ENCODE measurements at regions not wholly inside any gene's neighbourhood (a gene's known extent, or its start where the extent isn't known, plus 50 kb on each side); places are given as distances from the start of the nearest gene placed in this dataset.

DNA sequence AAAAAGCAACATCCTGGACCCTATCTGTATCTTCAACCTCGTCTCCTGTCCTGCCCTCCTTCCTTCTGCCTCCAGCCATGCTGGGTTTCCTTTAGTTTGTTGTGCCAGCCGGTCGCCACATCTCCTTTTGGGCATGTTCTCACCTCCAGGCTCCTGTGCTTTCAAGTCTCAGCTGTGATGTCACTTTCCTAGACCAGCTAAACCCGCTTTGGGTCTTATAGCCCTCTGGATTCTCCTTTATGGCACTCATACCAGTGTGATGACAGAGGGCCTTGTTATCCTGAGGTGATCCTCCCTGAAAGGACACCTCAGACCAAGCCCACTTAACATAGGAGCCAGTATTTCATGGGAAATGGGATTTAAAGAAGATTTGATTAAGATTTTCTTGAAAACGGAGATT is 108.6 kb downstream of the EMX2 start:
- Mint-ChIP-seq H3K27ac (no peak overlapping the region), H3K36me3 (ENCODE audit: insufficient read depth) (no peaks in the 10 kb centered on the region), H3K9me3 (peaks cover 0 to 3% of the 10 kb centered on the region in 2 donors), H3K27me3 (peaks cover 0 to 11% of the 10 kb centered on the region in 2 donors), H3K4me3 (no peak overlapping the region), H3K4me1 (ENCODE audit: low read depth in 2 of 2) (no peaks in the 10 kb centered on the region)
- ATAC-seq (replicated peaks) (no peak), DNase-seq (no peak)

DNA sequence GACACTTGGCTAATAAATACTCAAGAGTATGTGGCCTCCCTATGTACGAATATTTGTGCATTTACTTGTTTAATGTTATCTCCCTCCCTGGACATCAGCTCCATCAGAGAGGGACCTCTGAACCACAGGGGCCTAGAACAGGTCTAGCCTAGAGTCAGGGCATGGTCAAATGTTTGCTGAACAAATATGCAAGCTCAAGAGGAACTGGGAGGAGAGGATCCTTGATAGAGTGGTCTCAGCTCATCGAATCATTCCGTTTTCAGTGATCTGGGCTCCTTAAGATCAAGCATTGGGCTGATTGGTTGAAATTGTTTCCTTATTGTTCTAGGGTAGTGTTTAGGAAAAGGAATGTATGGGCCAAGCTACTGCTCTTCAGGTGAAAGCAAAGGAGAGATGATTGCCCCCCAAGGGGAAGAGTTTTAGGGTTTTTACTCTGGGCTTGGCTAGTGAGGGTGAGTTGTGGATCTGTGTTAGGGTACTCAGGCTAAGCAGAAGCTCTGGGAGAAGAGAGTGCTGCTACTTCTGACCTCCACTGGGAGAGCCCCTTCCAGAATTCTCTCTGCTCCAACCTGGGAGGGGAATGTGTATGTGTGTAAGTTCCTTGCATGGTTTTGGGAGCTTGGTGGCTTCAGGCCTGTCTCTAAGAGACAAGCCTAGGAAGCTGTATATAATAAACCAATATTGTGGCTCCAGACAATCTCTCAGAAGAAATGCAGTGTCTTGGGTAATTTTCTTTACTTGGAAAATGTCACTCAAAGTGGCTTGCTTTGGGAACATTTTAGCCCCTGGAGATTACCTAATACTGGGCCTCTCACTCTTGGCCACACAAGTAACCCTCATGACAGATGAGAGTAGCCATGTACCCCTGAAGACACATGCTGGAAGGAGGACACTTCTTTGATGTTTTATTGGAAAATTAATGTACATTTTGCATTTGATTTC is 110.0 kb downstream of the EMX2 start:
- DNase-seq (no peak), ATAC-seq (replicated peaks) (no peak)
- Mint-ChIP-seq H3K4me1 (ENCODE audit: low read depth in 2 of 2) (peaks cover 3 to 5% of the 10 kb centered on the region in 2 donors), H3K4me3 (no peak overlapping the region), H3K9me3 (peaks cover 0 to 3% of the 10 kb centered on the region in 2 donors), H3K27ac (no peak overlapping the region), H3K36me3 (ENCODE audit: insufficient read depth) (no peaks in the 10 kb centered on the region), H3K27me3 (peaks cover 0 to 3% of the 10 kb centered on the region in 2 donors)

DNA sequence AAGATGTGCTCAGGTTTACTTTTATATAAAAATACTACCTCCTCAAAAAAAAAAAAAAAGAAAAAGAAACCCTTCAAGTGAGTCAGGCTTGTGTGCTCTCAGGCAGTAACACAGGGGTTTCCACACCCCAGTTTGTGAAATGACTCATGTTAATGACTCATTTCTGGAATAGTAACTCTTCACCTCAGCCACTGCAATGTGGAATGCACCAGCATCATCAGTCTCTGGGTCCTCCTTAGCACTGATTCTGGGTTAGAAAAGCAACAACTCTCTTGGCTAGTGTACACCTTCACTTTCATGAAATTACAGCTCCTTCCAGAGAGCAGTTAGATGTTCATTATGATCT is 110.6 kb downstream of the EMX2 start:
- H3K36me3 Mint-ChIP-seq (ENCODE audit: insufficient read depth) = no peaks in the 10 kb centered on the region
- peaks cover 3 to 7% of the 10 kb centered on the region in 2 donors for H3K4me1 Mint-ChIP-seq (ENCODE audit: low read depth in 2 of 2)
- no peak overlapping the region for H3K4me3 Mint-ChIP-seq
- DNase-seq (no peak), ATAC-seq (replicated peaks) (peak; percentile 76)
- H3K9me3 Mint-ChIP-seq = peaks cover 0 to 3% of the 10 kb centered on the region in 2 donors
- no peak overlapping the region for H3K27ac Mint-ChIP-seq
- H3K27me3 Mint-ChIP-seq = peaks cover 0 to 9% of the 10 kb centered on the region in 2 donors

DNA sequence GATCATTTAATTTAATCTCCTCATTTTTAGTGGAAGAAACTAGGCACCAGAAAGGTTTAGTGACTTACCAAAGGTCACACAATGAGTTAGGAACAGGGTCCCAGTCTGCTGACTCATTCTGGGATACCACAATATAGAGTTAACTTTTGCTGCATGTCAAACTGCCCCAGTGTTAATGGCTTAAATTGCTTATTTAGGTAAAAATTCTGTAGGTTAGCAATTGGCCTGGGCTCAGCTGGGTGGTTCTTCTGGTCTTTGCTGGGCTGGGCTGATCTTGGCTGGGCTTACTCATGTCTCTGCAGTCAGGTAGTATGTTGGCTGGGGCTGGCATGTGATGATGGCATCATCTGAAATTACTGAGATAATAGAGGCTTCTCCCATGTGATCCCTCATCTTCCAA is 111.6 kb downstream of the EMX2 start:
- H3K4me1 Mint-ChIP-seq (ENCODE audit: low read depth in 2 of 2) = peaks cover 3 to 7% of the 10 kb centered on the region in 2 donors
- no peaks in the 10 kb centered on the region for H3K36me3 Mint-ChIP-seq (ENCODE audit: insufficient read depth)
- no peak overlapping the region for H3K4me3 Mint-ChIP-seq
- H3K27ac Mint-ChIP-seq = no peak overlapping the region
- DNase-seq (no peak), ATAC-seq (replicated peaks) (no peak)
- H3K9me3 Mint-ChIP-seq = peaks cover 0 to 3% of the 10 kb centered on the region in 2 donors
- peaks cover 0 to 9% of the 10 kb centered on the region in 2 donors for H3K27me3 Mint-ChIP-seq

DNA sequence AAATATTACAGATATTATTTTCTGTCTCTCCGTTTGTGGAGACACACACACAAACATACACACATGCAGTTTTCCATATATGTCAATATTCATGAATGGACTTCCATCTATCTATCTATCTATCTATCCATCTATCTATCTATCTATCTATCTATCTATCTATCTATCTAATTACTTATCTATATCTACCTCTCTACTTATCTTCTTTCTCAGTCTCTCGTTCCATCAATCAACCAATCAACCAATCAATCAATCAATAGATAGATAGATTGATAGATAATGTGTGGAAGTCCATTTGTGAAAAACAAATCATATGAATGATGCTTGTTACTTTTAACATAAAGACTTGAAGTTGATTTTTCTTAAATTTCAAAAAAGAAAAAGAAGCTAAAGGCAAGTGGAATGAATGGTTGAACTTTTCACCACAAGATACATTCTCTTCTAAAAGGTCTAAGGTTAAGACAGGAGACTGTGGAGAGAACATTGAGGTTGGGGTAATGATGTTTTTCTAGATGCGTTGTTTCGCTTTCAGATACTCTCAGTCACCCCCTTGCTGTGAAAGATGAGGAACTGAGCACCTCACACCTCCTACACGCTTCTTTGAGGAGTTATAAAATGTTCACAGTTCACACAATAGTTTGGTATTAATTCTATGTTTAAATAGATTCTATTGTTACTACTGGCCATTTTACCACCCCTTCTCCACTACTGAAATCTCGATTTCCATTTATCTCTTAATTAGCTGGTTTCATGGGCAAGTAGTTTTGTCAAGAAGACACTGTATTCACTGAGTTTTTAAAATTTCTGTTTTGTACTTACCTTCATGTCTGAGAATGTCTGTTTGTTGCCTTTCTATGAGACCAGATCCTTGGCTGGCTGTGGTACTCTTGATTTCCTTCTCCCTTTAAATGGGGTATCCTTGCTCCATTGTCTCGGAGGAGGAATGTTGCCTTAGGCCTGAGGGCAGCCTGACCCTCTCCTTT is 114.1 kb downstream of the EMX2 start:
- H3K27me3 Mint-ChIP-seq = peaks cover 0 to 9% of the 10 kb centered on the region in 2 donors
- H3K4me1 Mint-ChIP-seq (ENCODE audit: low read depth in 2 of 2) = peaks cover 3 to 7% of the 10 kb centered on the region in 2 donors
- no peak overlapping the region for H3K27ac Mint-ChIP-seq
- DNase-seq = no peak
- no peaks in the 10 kb centered on the region for H3K36me3 Mint-ChIP-seq (ENCODE audit: insufficient read depth)
- peak; percentile 61 for ATAC-seq (replicated peaks)
- H3K9me3 Mint-ChIP-seq = peaks cover 0 to 3% of the 10 kb centered on the region in 2 donors
- H3K4me3 Mint-ChIP-seq = no peak overlapping the region

DNA sequence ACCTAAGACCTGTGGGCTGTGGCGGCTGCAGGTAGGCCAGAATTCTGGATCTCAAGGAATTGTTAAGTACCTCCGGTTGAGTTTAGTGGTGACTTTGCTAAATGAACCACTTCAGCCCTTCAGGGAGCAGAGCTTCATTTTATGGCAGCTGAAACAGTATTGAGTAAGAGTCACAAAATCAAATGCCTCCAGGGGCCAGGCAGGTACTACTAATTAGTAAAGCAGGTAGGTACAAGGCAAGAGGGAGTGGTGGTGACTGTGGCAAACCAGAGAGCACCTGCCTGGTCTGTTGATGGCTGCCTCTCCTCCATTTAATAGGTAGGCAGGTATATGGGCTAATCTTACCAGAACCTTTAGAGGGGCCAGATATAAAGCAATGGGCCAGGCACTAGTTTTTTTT is 118.8 kb downstream of the EMX2 start:
- DNase-seq (no peak), ATAC-seq (replicated peaks) (no peak)
- Mint-ChIP-seq H3K4me3 (no peak overlapping the region), H3K27me3 (peaks cover 0 to 9% of the 10 kb centered on the region in 2 donors), H3K4me1 (ENCODE audit: low read depth in 2 of 2) (peaks cover 3 to 7% of the 10 kb centered on the region in 2 donors), H3K36me3 (ENCODE audit: insufficient read depth) (no peaks in the 10 kb centered on the region), H3K9me3 (no peaks in the 10 kb centered on the region), H3K27ac (no peak overlapping the region)

DNA sequence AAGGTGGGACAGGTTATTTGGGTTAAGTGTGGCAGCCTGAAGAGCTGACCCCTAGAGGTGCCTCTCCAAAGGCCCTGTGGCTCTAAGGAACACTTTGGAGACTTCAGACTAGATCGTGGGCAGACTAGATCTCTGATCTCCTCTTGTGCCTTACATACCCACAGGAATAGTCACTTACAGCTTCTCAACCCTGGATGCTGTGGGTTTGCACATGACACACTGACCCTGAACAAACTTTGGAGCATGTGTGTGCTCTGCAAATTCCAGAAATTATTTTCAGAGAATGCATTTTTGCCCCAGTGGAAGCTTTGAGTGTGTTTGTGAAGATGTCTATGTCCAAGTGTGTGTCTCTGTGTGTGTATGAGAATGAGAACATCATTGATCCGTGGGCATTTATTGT is 119.6 kb downstream of the EMX2 start:
- Mint-ChIP-seq H3K4me1 (ENCODE audit: low read depth in 2 of 2) (peaks cover under 1 to 5% of the 10 kb centered on the region in 2 donors), H3K27ac (no peak overlapping the region), H3K4me3 (no peak overlapping the region), H3K27me3 (peaks cover 0 to 16% of the 10 kb centered on the region in 2 donors), H3K9me3 (no peaks in the 10 kb centered on the region), H3K36me3 (ENCODE audit: insufficient read depth) (no peaks in the 10 kb centered on the region)
- no peak for DNase-seq
- ATAC-seq (replicated peaks) = no peak

DNA sequence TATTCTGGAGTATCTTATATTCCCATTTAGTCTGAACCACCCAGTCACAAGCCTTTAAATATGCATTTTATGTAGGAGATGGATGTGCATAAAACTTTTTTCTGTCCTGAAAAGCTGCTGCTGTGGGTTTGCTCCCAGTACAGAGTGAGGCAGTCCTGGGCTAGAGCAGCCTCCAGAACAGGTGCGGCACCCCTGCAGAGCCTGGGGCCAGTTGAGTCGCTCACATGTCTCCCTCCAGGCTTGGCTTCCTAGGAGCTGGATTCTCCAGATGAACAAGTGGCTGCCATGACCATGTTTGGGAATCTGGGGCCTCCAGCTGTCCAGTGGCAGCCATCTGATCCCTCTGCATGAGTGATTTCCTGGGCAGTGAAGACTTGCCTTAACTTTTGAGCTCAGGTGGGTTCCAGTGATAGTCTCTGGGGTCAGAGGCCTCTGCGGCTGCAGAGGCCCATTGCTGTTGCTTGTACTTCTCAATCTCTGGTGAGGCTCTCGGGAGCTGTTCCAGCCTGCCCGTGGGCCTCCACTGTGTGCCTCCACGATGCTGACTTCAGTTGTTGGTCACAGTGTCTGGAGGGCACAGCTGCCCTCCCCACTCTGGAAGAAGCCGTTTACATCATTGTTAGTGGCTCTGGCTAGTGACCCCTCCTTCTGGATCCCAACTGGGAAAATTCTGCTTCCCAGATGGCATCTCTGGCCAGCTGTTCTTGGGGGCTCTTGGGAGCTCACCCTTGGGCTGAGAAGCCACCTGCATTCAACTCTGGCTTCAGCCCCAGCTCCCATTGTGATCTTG is 120.4 kb downstream of the EMX2 start:
- Mint-ChIP-seq H3K4me1 (ENCODE audit: low read depth in 2 of 2) (no peaks in the 10 kb centered on the region), H3K27ac (no peak overlapping the region), H3K9me3 (no peaks in the 10 kb centered on the region), H3K4me3 (no peak overlapping the region), H3K27me3 (peaks cover 0 to 17% of the 10 kb centered on the region in 2 donors), H3K36me3 (ENCODE audit: insufficient read depth) (no peaks in the 10 kb centered on the region)
- ATAC-seq (replicated peaks) (no peak), DNase-seq (no peak)

DNA sequence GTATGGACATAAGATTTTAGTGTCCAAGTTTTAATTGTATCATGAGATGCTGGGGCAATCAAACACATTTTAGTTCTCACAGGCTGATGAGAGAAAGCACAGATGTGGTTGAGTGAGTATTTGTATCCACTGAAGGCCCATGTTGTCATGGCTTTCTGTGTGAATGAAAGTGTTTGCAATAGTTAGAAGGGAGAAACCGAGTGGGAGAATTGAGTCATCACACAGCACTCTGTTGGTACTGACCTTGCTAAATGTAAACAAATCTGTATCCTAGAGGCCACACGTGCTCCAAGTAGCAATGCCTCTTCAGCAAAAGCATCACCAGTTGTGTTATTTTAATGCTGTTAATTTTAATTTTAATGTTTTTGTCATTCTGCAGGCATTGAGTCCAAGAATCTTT is 121.2 kb downstream of the EMX2 start:
- Mint-ChIP-seq H3K9me3 (no peaks in the 10 kb centered on the region), H3K27me3 (peaks cover 0 to 15% of the 10 kb centered on the region in 2 donors), H3K27ac (no peak overlapping the region), H3K4me3 (no peak overlapping the region), H3K4me1 (ENCODE audit: low read depth in 2 of 2) (no peaks in the 10 kb centered on the region), H3K36me3 (ENCODE audit: insufficient read depth) (no peaks in the 10 kb centered on the region)
- DNase-seq = no peak
- ATAC-seq (replicated peaks) = no peak

DNA sequence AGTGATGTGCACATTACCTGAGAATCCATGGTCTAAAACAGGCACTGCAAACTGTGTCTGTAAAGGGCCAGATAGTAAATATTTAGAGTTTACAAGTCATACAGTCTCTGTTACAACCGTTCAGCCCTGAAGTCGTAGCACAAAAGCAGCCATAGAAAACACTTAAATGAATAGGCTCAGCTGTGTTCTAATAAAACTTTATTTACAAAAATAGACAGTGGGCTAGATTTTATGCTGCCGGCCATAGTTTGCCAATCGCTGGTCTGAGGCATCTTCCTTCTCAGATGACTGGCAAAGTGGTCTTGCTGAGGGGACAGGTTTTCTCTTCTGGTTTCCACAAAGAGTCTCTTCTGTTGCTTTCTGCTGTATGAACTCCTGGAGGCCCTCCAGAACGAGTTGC is 121.7 kb downstream of the EMX2 start:
- no peaks in the 10 kb centered on the region for H3K4me1 Mint-ChIP-seq (ENCODE audit: low read depth in 2 of 2)
- H3K4me3 Mint-ChIP-seq = no peak overlapping the region
- H3K27ac Mint-ChIP-seq = no peak overlapping the region
- no peaks in the 10 kb centered on the region for H3K36me3 Mint-ChIP-seq (ENCODE audit: insufficient read depth)
- H3K27me3 Mint-ChIP-seq = peaks cover 0 to 15% of the 10 kb centered on the region in 2 donors
- DNase-seq (no peak), ATAC-seq (replicated peaks) (no peak)
- no peaks in the 10 kb centered on the region for H3K9me3 Mint-ChIP-seq

DNA sequence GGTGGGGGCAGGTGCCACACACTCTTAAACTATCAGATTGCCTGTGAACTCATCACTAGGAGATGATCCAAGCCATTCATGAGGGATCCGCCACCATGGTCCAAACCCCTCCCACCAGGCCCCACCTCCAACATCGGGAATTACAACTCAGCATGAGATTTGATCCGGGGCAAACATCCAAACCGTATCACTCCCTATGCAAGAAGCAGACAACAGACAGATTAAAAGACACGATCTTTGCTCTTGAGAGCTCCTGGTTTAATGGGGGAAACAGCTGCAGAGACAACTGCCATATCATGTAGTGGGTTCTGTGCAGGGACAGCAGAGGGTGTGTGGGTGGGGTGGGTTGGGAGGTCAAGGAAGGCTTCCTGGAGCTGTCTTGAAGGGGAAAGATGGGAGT is 123.6 kb downstream of the EMX2 start:
- Mint-ChIP-seq H3K36me3 (ENCODE audit: insufficient read depth) (no peaks in the 10 kb centered on the region), H3K9me3 (no peaks in the 10 kb centered on the region), H3K4me1 (ENCODE audit: low read depth in 2 of 2) (no peaks in the 10 kb centered on the region), H3K27me3 (peaks cover 0 to 15% of the 10 kb centered on the region in 2 donors), H3K4me3 (no peak overlapping the region), H3K27ac (no peak overlapping the region)
- ATAC-seq (replicated peaks) (no peak), DNase-seq (no peak)

DNA sequence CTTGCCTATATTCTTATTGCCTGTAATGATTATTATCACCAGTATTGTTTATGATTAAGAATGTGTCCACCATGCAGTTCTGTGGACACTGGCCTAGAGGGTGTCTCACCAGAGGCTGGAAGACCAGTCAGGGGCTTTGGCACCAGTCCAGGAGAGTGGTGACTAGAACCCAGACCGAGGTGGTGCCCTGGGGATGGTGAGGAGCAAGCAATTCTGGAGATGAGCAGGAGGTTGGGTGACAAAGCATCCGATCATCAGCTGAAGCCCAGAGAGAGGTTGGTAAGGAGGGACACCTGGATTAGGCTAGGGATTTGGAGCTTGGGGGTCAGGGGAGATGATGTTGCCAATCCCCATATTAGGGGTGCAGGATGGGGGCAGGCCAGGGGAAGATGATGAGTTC is 124.4 kb downstream of the EMX2 start:
- Mint-ChIP-seq H3K36me3 (ENCODE audit: insufficient read depth) (no peaks in the 10 kb centered on the region), H3K4me3 (no peak overlapping the region), H3K4me1 (ENCODE audit: low read depth in 2 of 2) (no peaks in the 10 kb centered on the region), H3K27me3 (peaks cover 0 to 15% of the 10 kb centered on the region in 2 donors), H3K9me3 (no peaks in the 10 kb centered on the region), H3K27ac (no peak overlapping the region)
- no peak for ATAC-seq (replicated peaks)
- no peak for DNase-seq

DNA sequence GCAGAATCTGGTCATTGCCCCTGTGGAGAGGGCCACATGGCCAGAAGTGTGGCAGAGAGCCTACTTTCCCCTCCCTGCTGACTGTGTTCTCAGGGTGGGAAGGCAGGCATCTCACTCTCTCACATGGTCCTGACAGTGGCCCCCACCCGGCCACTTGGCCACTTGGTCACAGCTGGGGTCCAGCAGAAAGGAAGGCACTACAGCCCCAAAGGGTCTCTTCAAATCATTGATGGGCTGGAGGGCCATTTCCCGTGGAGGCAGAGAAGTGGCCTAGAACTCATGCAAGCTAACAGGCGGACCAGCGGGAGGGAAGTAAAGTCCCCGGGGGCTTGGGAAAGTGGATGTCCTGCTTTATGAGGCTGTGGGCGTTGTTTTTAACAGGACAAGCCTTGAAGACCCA is 125.3 kb downstream of the EMX2 start:
- ATAC-seq (replicated peaks) (no peak), DNase-seq (no peak)
- no peak overlapping the region for H3K4me3 Mint-ChIP-seq
- no peaks in the 10 kb centered on the region for H3K4me1 Mint-ChIP-seq (ENCODE audit: low read depth in 2 of 2)
- no peaks in the 10 kb centered on the region for H3K9me3 Mint-ChIP-seq
- no peaks in the 10 kb centered on the region for H3K36me3 Mint-ChIP-seq (ENCODE audit: insufficient read depth)
- peaks cover 0 to 15% of the 10 kb centered on the region in 2 donors for H3K27me3 Mint-ChIP-seq
- H3K27ac Mint-ChIP-seq = no peak overlapping the region
